GM12878 (cell line): ENCODE measurements at regions not wholly inside any gene's neighbourhood (a gene's known extent, or its start where the extent isn't known, plus 50 kb on each side); places are given as distances from the start of the nearest gene placed in this dataset.

ENCODE experiments used
- ATAC-seq: fragments of 200-7000 bp; cut with Tn5 transposase; 3 replicates; pipeline ENCODE4 v1.9.1; 2020; ENCODE audit warnings: mild to moderate bottlenecking, moderate library complexity
- BruUV-seq: library from RNA; stranded (reverse); fragments of 400-500 nt; replicated peaks from 2 replicates; lab custom pipeline; 2021; lab: Mats Ljungman, UMichigan
- CTCF ChIA-PET: fragments of 300-600 bp; sonication (Branson Sonifier 250); formaldehyde crosslinking; extraction: SDS; loops from one replicate; lab custom pipeline; 2021; ENCODE audit warnings: inconsistent platforms; lab: Yijun Ruan, JAX
- POLR2A ChIA-PET: fragments of 350-600 bp; formaldehyde crosslinking; extraction: SDS; loops from one replicate; lab custom pipeline; 2021; ENCODE audit warnings: inconsistent platforms; lab: Charles Lee
- RAD21 ChIA-PET: fragments of 300-600 bp; sonication (Branson Sonifier 250); formaldehyde crosslinking; loops from one replicate; lab custom pipeline; 2023; ENCODE audit warnings: antibody characterized with exemption; ENCODE audit not compliant: unreplicated experiment; lab: Charles Lee
- SMC1A ChIA-PET: fragments of 300-600 bp; sonication (Branson Sonifier 250); formaldehyde crosslinking; loops from one replicate; lab custom pipeline; 2023; ENCODE audit not compliant: unreplicated experiment, uncharacterized antibody; lab: Charles Lee
- DNase-seq: peaks from one replicate; pipeline ENCODE4 v3.0.0-alpha.2; 2011; ENCODE audit warnings: low read depth, low spot score
- FAIRE-seq: peaks from 3 replicates; lab custom pipeline; 2011; peaks lifted over from hg19 to GRCh38; lab: Jason Lieb, UNC
- H2AFZ ChIP-seq: 2 replicates; pipeline ENCODE4 v1.6.0; 2011; ENCODE audit warnings: low read depth, low read length, control low read depth; ENCODE audit not compliant: control insufficient read depth
- H3K27ac ChIP-seq: 2 replicates; pipeline ENCODE4 v1.5.1; 2011; ENCODE audit warnings: control low read depth; ENCODE audit not compliant: control insufficient read depth, insufficient read depth
- H3K27me3 ChIP-seq, 2 experiments: replicated peaks in 1 of 2; 2 replicates each; pipeline versions ENCODE4 v1.6.0 to v1.6.1; 2011; ENCODE audit warnings: low read length in 1 of 2; ENCODE audit not compliant: control insufficient read depth in 2 of 2, insufficient read depth in 2 of 2
- H3K36me3 ChIP-seq, 2 experiments: 2 replicates each; pipeline ENCODE4 v1.5.1; 2011; ENCODE audit warnings: low read length in 1 of 2; ENCODE audit not compliant: control insufficient read depth in 2 of 2, insufficient read depth in 2 of 2
- H3K4me1 ChIP-seq: 2 replicates; pipeline ENCODE4 v1.6.1; 2011; ENCODE audit warnings: mild to moderate bottlenecking, low read length, moderate library complexity, mixed read lengths; ENCODE audit not compliant: control insufficient read depth, insufficient read depth
- H3K4me2 ChIP-seq: 2 replicates; pipeline ENCODE4 v1.6.0; 2011; ENCODE audit warnings: control low read depth; ENCODE audit not compliant: control insufficient read depth, insufficient read depth
- H3K4me3 ChIP-seq: fragments of 200-600 bp; sonication (generic); 2 replicates; pipeline ENCODE4 v1.5.1; 2016
- H3K79me2 ChIP-seq: 2 replicates; pipeline ENCODE4 v1.6.0; 2011; ENCODE audit warnings: low read length; ENCODE audit not compliant: control insufficient read depth, insufficient read depth
- H3K9ac ChIP-seq: 2 replicates; pipeline ENCODE4 v1.8.0; 2011; ENCODE audit warnings: low read length, control low read depth, mixed read lengths; ENCODE audit not compliant: control insufficient read depth, insufficient read depth
- H3K9me3 ChIP-seq: replicated peaks from 3 replicates; pipeline ENCODE4 v1.5.1; 2011; ENCODE audit warnings: mild to moderate bottlenecking, low read length; ENCODE audit not compliant: control insufficient read depth, insufficient read depth
- H4K20me1 ChIP-seq: 2 replicates; pipeline ENCODE4 v1.6.0; 2011; ENCODE audit not compliant: control insufficient read depth, insufficient read depth
- ATF7 ChIP-seq: fragments of 450-650 bp; IDR thresholded peaks from 2 replicates; pipeline ENCODE4 v1.6.1; 2016; ENCODE audit warnings: low read depth, mild to moderate bottlenecking
- KLF5 ChIP-seq: fragments of 450-650 bp; IDR thresholded peaks from 2 replicates; pipeline ENCODE4 v1.6.1; 2014; ENCODE audit warnings: mild to moderate bottlenecking; ENCODE audit not compliant: partially characterized antibody
- WGBS: methylation state at CpG from one replicate; pipeline ENCODE4 v1.1.6; 2016; ENCODE audit warnings: low lambda C conversion rate; ENCODE audit not compliant: insufficient replicate concordance, insufficient coverage; ENCODE audit errors: missing lambda C conversion rate; 5-methylcytosine and 5-hydroxymethylcytosine counted together
- in situ Hi-C: fragments of 300-500 bp; cut with MboI; formaldehyde crosslinking; loops from 9 replicates; pipeline ENCODE4 v1.14.3; 2018; ENCODE audit warnings: mixed read lengths
- intact Hi-C: fragments of 100-400 bp; cut with micrococcal nuclease; formaldehyde crosslinking; loops from one replicate; pipeline ENCODE4 v1.14.2; 2022; ENCODE audit not compliant: unreplicated experiment
- TF ChIP-seq, protein P1 (sequence below): IDR thresholded peaks from 2 replicates; pipeline ENCODE4 v1.6.1; 2011; ENCODE audit warnings: low read depth, mild to moderate bottlenecking, low read length, moderate library complexity, borderline replicate concordance; ENCODE audit errors: extremely low read depth
- TF ChIP-seq, protein P2 (sequence below): fragments of 450-650 bp; IDR thresholded peaks from 2 replicates; pipeline ENCODE4 v1.6.1; 2017; ENCODE audit warnings: antibody characterized with exemption, mild to moderate bottlenecking, moderate library complexity

DNA sequence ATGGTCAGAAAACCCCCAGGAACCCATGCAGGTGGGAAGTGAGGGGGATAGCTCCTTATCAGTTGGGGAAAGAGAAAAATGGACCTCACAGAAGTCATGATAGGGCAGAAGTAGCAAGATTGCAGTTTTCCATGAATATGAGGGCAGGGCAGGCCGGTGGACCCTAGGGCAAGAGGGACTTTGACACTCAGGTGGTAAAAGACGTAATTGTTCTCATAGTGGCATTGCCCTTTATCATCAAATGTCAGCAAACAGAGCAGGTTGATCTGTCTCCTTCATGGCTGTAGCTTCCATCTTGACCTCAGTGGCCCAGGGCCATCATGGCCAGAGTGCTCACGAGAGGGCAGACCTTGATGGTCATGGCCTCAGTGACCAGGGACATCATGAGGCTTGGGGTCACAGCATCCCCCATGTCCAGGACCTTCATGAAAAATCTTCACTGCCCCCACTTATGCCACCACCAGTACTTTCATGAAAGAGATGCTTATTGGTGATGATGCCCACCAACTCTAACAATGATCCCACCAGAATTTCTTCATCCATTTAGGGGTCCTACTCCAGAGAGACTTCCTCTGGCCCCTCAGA lies 127.1 kb downstream of the SNX19 start (continued):
- TF ChIP-seq ATF7 (no peak), KLF5 (no peak)

- Histone ChIP-seq H3K4me3 (no peak overlapping the region), H3K4me2 (no peak overlapping the region), H3K9me3 (no peaks in the 10 kb centered on the region; the same call in 2 of the 3 replicates), H2AFZ (no peak overlapping the region), H4K20me1 (no peaks in the 10 kb centered on the region), H3K27ac (no peak overlapping the region), H3K27me3 (peaks cover 0 to 4% of the 10 kb centered on the region in 2 experiments; a peak in 3 of 4 replicates), H3K36me3 (no peaks in the 10 kb centered on the region), H3K9ac (no peak overlapping the region), H3K4me1 (no peaks in the 10 kb centered on the region), H3K79me2 (no peaks in the 10 kb centered on the region)
- ChIA-PET SMC1A (no interaction called here), POLR2A (no interaction called here), RAD21 (no interaction called here), CTCF (interaction anchor here (0.6 to 0.7 kb wide), 2 partner anchors 65 to 231 kb away, joined by 3 read pairs; no protein-coding TSS in a partner anchor)
- TF ChIP-seq, protein P1, sequence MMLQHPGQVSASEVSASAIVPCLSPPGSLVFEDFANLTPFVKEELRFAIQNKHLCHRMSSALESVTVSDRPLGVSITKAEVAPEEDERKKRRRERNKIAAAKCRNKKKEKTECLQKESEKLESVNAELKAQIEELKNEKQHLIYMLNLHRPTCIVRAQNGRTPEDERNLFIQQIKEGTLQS: no peak
- TF ChIP-seq, protein P2, sequence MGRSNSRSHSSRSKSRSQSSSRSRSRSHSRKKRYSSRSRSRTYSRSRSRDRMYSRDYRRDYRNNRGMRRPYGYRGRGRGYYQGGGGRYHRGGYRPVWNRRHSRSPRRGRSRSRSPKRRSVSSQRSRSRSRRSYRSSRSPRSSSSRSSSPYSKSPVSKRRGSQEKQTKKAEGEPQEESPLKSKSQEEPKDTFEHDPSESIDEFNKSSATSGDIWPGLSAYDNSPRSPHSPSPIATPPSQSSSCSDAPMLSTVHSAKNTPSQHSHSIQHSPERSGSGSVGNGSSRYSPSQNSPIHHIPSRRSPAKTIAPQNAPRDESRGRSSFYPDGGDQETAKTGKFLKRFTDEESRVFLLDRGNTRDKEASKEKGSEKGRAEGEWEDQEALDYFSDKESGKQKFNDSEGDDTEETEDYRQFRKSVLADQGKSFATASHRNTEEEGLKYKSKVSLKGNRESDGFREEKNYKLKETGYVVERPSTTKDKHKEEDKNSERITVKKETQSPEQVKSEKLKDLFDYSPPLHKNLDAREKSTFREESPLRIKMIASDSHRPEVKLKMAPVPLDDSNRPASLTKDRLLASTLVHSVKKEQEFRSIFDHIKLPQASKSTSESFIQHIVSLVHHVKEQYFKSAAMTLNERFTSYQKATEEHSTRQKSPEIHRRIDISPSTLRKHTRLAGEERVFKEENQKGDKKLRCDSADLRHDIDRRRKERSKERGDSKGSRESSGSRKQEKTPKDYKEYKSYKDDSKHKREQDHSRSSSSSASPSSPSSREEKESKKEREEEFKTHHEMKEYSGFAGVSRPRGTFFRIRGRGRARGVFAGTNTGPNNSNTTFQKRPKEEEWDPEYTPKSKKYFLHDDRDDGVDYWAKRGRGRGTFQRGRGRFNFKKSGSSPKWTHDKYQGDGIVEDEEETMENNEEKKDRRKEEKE: no peak
- BruUV-seq: no TSS peak
- in situ Hi-C loops: no loop called here
- intact Hi-C loops: no loop called here
- ATAC-seq (no peak), DNase-seq (no peak), FAIRE-seq (no peak)
- WGBS: 83% methylated on average over 2 of the region's 2 CpGs
Observed at GRCh38 chr11:130790689-130791088, 125.6 kb downstream of the SNX19 start.
